ENCODE measurements at regions not wholly inside any gene's neighbourhood (a gene's known extent, or its start where the extent isn't known, plus 50 kb on each side); places are given as distances from the start of the nearest gene placed in this dataset.

- Mint-ChIP-seq H3K36me3 (ENCODE audit: low read depth) (no peaks in the 10 kb centered on the region), H3K4me1 (ENCODE audit: low read depth) (peaks cover 14% of the 10 kb centered on the region; the same call in 1 of the 2 replicates), H3K4me3 (no peak overlapping the region), H3K27ac (no peak overlapping the region), H3K9me3 (no peaks in the 10 kb centered on the region), H3K27me3 (ENCODE audit: insufficient read depth) (peaks cover 3% of the 10 kb centered on the region; the same call in 1 of the 2 replicates)
- DNase-seq, result peak; percentile 7
- no peak for TF ChIP-seq CTCF (IDR thresholded peaks at IDR 0.05)
These were observed 127.1 kb upstream of the BMP4 start for GRCh38 chr14:54083549-54084239.

- peaks cover 3% of the 10 kb centered on the region; the same call in 1 of the 2 replicates for H3K27me3 Mint-ChIP-seq (ENCODE audit: insufficient read depth)
- no peak for TF ChIP-seq CTCF (IDR thresholded peaks at IDR 0.05)
- peaks cover 14% of the 10 kb centered on the region; the same call in 1 of the 2 replicates for H3K4me1 Mint-ChIP-seq (ENCODE audit: low read depth)
- H3K27ac Mint-ChIP-seq, result no peak overlapping the region
- H3K9me3 Mint-ChIP-seq, result no peaks in the 10 kb centered on the region
- H3K4me3 Mint-ChIP-seq, result no peak overlapping the region
- DNase-seq, result peak; percentile 5
- H3K36me3 Mint-ChIP-seq (ENCODE audit: low read depth), result no peaks in the 10 kb centered on the region
These were observed 128.7 kb upstream of the BMP4 start for GRCh38 chr14:54085232-54085761.

- H3K27ac Mint-ChIP-seq, result no peak overlapping the region
- no peak for DNase-seq
- H3K4me3 Mint-ChIP-seq, result no peak overlapping the region
- no peaks in the 10 kb centered on the region for H3K9me3 Mint-ChIP-seq
- H3K36me3 Mint-ChIP-seq (ENCODE audit: low read depth), result no peaks in the 10 kb centered on the region
- TF ChIP-seq CTCF (IDR thresholded peaks at IDR 0.05), result no peak
- peaks cover 3% of the 10 kb centered on the region; the same call in 1 of the 2 replicates for H3K27me3 Mint-ChIP-seq (ENCODE audit: insufficient read depth)
- H3K4me1 Mint-ChIP-seq (ENCODE audit: low read depth), result peaks cover 14% of the 10 kb centered on the region; the same call in 1 of the 2 replicates
These were observed 129.2 kb upstream of the BMP4 start for GRCh38 chr14:54085841-54086240.

GRCh38 chr14:54086767-54087166 is 130.1 kb upstream of the BMP4 start:
- H3K27ac Mint-ChIP-seq, result no peak overlapping the region
- TF ChIP-seq CTCF (IDR thresholded peaks at IDR 0.05), result no peak
- H3K9me3 Mint-ChIP-seq, result no peaks in the 10 kb centered on the region
- no peaks in the 10 kb centered on the region for H3K36me3 Mint-ChIP-seq (ENCODE audit: low read depth)
- H3K4me1 Mint-ChIP-seq (ENCODE audit: low read depth), result peaks cover 14% of the 10 kb centered on the region; the same call in 1 of the 2 replicates
- no peak overlapping the region for H3K4me3 Mint-ChIP-seq
- peaks cover 3% of the 10 kb centered on the region; the same call in 1 of the 2 replicates for H3K27me3 Mint-ChIP-seq (ENCODE audit: insufficient read depth)
- DNase-seq, result no peak

GRCh38 chr14:54087376-54087775 is 130.8 kb upstream of the BMP4 start:
- peaks cover 3% of the 10 kb centered on the region; the same call in 1 of the 2 replicates for H3K27me3 Mint-ChIP-seq (ENCODE audit: insufficient read depth)
- no peaks in the 10 kb centered on the region for H3K9me3 Mint-ChIP-seq
- no peak for DNase-seq
- peaks cover 14% of the 10 kb centered on the region; the same call in 1 of the 2 replicates for H3K4me1 Mint-ChIP-seq (ENCODE audit: low read depth)
- H3K4me3 Mint-ChIP-seq, result no peak overlapping the region
- no peak overlapping the region for H3K27ac Mint-ChIP-seq
- no peaks in the 10 kb centered on the region for H3K36me3 Mint-ChIP-seq (ENCODE audit: low read depth)
- no peak for TF ChIP-seq CTCF (IDR thresholded peaks at IDR 0.05)
